ENCODE measurements at regions not wholly inside any gene's neighbourhood (a gene's known extent, or its start where the extent isn't known, plus 50 kb on each side); places are given as distances from the start of the nearest gene placed in this dataset.
"Not testable (repeated sequence)": the region's sequence is repeated elsewhere in the genome, so short reads cannot be mapped to it uniquely, and the experiment has no call there.

GRCh38 chr1:172845865-172846264, 187.0 kb downstream of the FASLG start:
- in situ Hi-C loops (cut with HindIII; ENCODE audit: low pct_unique_long_range_greater_than_20kb, low sequenced_read_pairs) = no loop called here

GRCh38 chr1:172847814-172848213, 188.9 kb downstream of the FASLG start:
- in situ Hi-C loops (cut with HindIII; ENCODE audit: low pct_unique_long_range_greater_than_20kb, low sequenced_read_pairs); DNase-seq (ENCODE audit: low read depth, low spot score): not testable (repeated sequence)

More at GRCh38 chr1:172845865-172846264, 187.0 kb downstream of the FASLG start:
- no peak for DNase-seq (ENCODE audit: low read depth, low spot score)

- no peak for DNase-seq (ENCODE audit: low read depth, low spot score)
- in situ Hi-C loops (cut with HindIII; ENCODE audit: low pct_unique_long_range_greater_than_20kb, low sequenced_read_pairs) = no loop called here
Observed at GRCh38 chr1:172849653-172850052, 190.8 kb downstream of the FASLG start.

- DNase-seq (ENCODE audit: low read depth, low spot score) = no peak
- in situ Hi-C loops (cut with HindIII; ENCODE audit: low pct_unique_long_range_greater_than_20kb, low sequenced_read_pairs) = no loop called here
Observed at GRCh38 chr1:172851077-172851476, 192.2 kb downstream of the FASLG start.

- in situ Hi-C loops (cut with HindIII; ENCODE audit: low pct_unique_long_range_greater_than_20kb, low sequenced_read_pairs) = no loop called here
- no peak for DNase-seq (ENCODE audit: low read depth, low spot score)
Observed at GRCh38 chr1:172851856-172852255, 193.0 kb downstream of the FASLG start.

GRCh38 chr1:172855983-172856382, 194.8 kb downstream of the TNFSF18 start:
- in situ Hi-C loops (cut with HindIII; ENCODE audit: low pct_unique_long_range_greater_than_20kb, low sequenced_read_pairs); DNase-seq (ENCODE audit: low read depth, low spot score): not testable (repeated sequence)

- in situ Hi-C loops (cut with HindIII; ENCODE audit: low pct_unique_long_range_greater_than_20kb, low sequenced_read_pairs) = no loop called here
- no peak for DNase-seq (ENCODE audit: low read depth, low spot score)
Observed at GRCh38 chr1:172863031-172863430, 187.7 kb downstream of the TNFSF18 start.

- in situ Hi-C loops (cut with HindIII; ENCODE audit: low pct_unique_long_range_greater_than_20kb, low sequenced_read_pairs) = no loop called here
Observed at GRCh38 chr1:172867216-172867818, 183.4 kb downstream of the TNFSF18 start.

GRCh38 chr1:172870901-172871606, 179.7 kb downstream of the TNFSF18 start:
- DNase-seq (ENCODE audit: low read depth, low spot score) = no peak
- in situ Hi-C loops (cut with HindIII; ENCODE audit: low pct_unique_long_range_greater_than_20kb, low sequenced_read_pairs) = no loop called here

More at GRCh38 chr1:172867216-172867818, 183.4 kb downstream of the TNFSF18 start:
- DNase-seq (ENCODE audit: low read depth, low spot score) = no peak

- in situ Hi-C loops (cut with HindIII; ENCODE audit: low pct_unique_long_range_greater_than_20kb, low sequenced_read_pairs) = no loop called here
- DNase-seq (ENCODE audit: low read depth, low spot score) = no peak
Observed at GRCh38 chr1:172874950-172875349, 175.8 kb downstream of the TNFSF18 start.

- no peak for DNase-seq (ENCODE audit: low read depth, low spot score)
- in situ Hi-C loops (cut with HindIII; ENCODE audit: low pct_unique_long_range_greater_than_20kb, low sequenced_read_pairs) = no loop called here
Observed at GRCh38 chr1:172875892-172876291, 174.8 kb downstream of the TNFSF18 start.

- in situ Hi-C loops (cut with HindIII; ENCODE audit: low pct_unique_long_range_greater_than_20kb, low sequenced_read_pairs) = no loop called here
- DNase-seq (ENCODE audit: low read depth, low spot score) = no peak
Observed at GRCh38 chr1:172882385-172882784, 168.4 kb downstream of the TNFSF18 start.

- in situ Hi-C loops (cut with HindIII; ENCODE audit: low pct_unique_long_range_greater_than_20kb, low sequenced_read_pairs) = no loop called here
Observed at GRCh38 chr1:172882791-172883386, 167.9 kb downstream of the TNFSF18 start.

GRCh38 chr1:172883387-172883791, 167.4 kb downstream of the TNFSF18 start:
- in situ Hi-C loops (cut with HindIII; ENCODE audit: low pct_unique_long_range_greater_than_20kb, low sequenced_read_pairs) = no loop called here
- DNase-seq (ENCODE audit: low read depth, low spot score) = no peak

More at GRCh38 chr1:172882791-172883386, 167.9 kb downstream of the TNFSF18 start:
- DNase-seq (ENCODE audit: low read depth, low spot score) = no peak

GRCh38 chr1:172883844-172884243, 166.9 kb downstream of the TNFSF18 start:
- DNase-seq (ENCODE audit: low read depth, low spot score) = no peak

GRCh38 chr1:172885411-172885810, 165.3 kb downstream of the TNFSF18 start:
- DNase-seq (ENCODE audit: low read depth, low spot score) = no peak
- in situ Hi-C loops (cut with HindIII; ENCODE audit: low pct_unique_long_range_greater_than_20kb, low sequenced_read_pairs) = no loop called here

More at GRCh38 chr1:172883844-172884243, 166.9 kb downstream of the TNFSF18 start:
- in situ Hi-C loops (cut with HindIII; ENCODE audit: low pct_unique_long_range_greater_than_20kb, low sequenced_read_pairs) = no loop called here

GRCh38 chr1:172885971-172886370, 164.8 kb downstream of the TNFSF18 start:
- in situ Hi-C loops (cut with HindIII; ENCODE audit: low pct_unique_long_range_greater_than_20kb, low sequenced_read_pairs) = no loop called here
- DNase-seq (ENCODE audit: low read depth, low spot score) = no peak

- in situ Hi-C loops (cut with HindIII; ENCODE audit: low pct_unique_long_range_greater_than_20kb, low sequenced_read_pairs) = no loop called here
- DNase-seq (ENCODE audit: low read depth, low spot score) = no peak
Observed at GRCh38 chr1:172887162-172887561, 163.6 kb downstream of the TNFSF18 start.
